Uterus (tissue), 2 donors: ENCODE measurements at regions not wholly inside any gene's neighbourhood (a gene's known extent, or its start where the extent isn't known, plus 50 kb on each side); places are given as distances from the start of the nearest gene placed in this dataset.

Experiments used
- CTCF ChIP-seq, 4 experiments: fragments of 200-600 bp in 2 of 4; fragments of 450-650 bp in 2 of 4; sonication (generic) in 2 of 4; IDR thresholded peaks; one replicate each; pipeline ENCODE4 v1.5.1; 2016 to 2019; ENCODE audit warnings: antibody characterized with exemption in 4 of 4, mild to moderate bottlenecking in 2 of 4, moderate library complexity in 1 of 4
- POLR2A ChIP-seq, 2 donors: fragments of 450-650 bp; IDR thresholded peaks; one replicate each; pipeline ENCODE4 v1.6.1; 2016; ENCODE audit warnings: antibody characterized with exemption in 2 of 2, mild to moderate bottlenecking in 1 of 2, moderate library complexity in 1 of 2

- TF ChIP-seq CTCF (IDR thresholded peaks at IDR 0.05) (no peak), POLR2A (IDR thresholded peaks at IDR 0.05) (no peak)
These were observed 417.3 kb upstream of the ARID1B start for GRCh38 chr6:156359912-156360311.
